ENCODE measurements at regions not wholly inside any gene's neighbourhood (a gene's known extent, or its start where the extent isn't known, plus 50 kb on each side); places are given as distances from the start of the nearest gene placed in this dataset.

DNA sequence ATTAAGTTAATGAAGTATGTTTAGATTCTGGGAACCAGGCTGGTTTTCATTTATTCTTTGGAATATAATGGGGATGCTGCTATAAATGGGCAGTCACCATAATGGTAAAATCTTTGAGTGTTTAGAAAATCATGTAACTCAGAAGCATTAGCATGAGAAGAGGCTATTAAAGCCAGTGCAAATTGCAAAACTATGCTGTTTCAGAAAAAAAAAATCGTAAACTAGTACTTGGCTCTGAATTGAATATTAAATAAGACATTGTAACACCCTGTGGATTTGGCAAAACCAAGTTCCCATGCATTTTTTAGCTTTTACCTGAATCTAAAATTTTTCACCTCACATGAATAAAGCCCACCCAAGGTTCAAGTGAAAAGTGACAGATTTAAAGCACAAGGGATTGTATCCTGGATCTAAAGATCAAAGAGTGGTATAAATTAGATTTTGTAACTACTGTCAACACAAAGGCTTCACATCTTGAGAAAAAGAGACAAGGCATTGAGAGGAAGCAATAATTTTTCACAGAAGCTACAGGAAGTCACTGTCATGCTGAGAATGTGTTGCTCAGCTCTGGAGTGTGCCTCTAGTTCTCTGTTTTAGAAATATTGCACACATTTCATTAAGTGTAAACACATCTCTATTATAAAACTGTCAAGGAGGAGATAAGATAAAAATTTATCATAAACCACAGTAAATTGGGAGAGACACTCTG is 142.2 kb downstream of the ABCA8 start:
- no peak for DNase-seq (ENCODE audit: low read depth)

DNA sequence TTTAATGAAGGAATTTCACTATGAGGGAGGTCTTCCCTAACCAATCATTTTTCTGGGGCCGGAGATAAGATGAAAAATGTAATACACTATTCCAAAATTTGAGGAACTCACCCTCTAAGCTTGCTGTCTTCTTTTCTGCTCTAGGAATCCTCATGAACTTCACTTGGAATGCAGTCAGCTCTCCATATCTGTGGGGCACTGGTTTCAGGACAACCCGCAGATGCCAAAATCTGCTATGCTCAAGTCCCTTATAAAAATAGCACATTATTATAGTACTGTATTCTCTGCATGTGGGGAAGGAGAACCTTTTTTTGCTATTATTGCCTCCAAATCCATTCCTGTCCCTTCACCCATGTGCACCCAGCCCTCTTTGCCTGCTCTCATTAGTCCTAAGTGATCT is 146.0 kb downstream of the ABCA8 start:
- no peak for DNase-seq (ENCODE audit: low read depth)

DNA sequence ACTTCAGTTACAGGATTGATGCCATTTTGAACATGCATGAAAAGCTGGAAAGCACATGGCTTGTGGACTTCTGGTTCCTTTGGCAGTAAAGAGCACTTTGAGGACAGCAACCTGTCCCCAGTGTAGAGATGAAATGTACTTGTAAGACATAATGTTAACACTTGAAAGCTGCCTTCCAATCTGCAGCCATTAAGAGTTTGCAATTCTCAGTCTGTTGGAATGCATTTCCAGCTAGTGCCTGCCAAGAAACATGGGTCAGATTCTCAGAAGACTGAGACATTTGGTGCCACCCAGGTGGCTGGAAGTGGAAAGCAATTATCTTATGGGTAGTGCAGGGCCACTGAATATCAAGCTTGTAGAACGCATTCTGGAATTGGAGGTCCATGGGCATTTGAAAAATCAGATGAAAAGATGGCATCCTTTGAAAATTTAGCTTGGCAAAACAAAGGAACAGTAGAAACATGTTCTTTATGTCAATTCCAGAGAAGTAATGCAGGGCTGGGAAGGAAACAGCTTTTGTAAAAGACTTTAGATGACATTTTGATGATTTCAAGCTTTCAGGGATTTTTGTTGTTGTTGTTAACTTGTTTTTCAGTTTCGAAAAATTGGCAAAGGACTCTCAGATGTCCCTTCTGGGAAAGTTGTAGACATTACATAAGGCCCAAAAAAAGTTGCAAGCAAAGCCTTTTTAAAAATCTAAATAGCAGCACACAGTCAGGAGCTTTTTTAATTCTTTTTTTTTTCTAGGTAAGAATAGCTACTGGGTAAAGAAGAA is 147.0 kb downstream of the ABCA8 start:
- no peak for DNase-seq (ENCODE audit: low read depth)

DNA sequence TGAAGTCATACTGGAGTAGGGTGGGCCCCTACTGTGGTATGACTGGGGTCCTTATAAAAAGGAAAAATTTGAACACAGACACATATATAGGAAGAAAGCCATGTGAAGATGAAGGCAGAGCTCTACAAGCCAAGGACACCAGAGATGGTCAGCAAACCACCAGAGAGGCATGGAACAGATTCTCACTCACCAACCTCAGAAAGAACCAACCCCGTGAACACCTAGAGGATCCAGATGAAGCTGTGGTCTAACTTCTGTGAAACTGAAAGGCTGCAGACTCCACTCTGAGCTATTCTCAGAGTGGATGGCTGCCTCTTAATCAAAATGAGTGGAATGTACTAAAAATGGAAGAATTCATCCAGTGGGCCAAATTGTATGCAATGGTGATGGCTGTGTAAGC is 149.6 kb downstream of the ABCA8 start:
- DNase-seq (ENCODE audit: low read depth), result no peak

DNA sequence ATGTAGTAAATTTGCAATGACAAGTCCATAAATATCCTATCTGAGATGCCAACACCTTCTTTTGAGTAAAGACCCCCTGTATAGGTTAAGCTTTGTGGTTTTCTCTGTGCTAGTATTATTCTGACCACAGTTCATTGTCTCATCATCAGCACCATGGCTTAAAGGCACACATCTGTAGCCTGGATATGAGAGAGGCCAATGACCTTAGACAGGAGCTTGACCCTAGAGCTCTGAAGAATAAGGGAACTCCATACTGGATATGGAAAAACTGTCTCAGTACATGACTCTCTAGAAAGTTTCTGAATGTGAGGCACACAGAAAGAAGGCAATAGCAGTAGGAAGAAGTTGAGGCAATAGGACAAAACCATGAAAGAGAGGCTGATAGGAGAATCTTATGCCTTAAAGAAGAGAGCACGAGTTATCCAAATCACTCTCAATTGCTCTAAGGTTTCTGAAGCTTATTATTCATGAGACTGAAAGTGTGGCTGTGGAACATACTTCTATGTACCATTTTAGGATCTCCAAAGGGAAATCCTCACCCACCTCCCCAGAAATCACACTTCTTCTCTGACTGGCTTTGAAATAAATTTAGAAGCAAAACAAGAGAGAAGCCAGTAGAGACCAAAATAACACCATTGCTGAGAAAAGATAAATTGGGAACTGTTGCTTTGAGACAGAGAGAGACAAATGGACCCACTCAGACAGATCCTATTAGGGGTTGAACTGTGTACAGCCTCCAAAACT is 150.2 kb downstream of the ABCA8 start:
- DNase-seq (ENCODE audit: low read depth), result no peak

DNA sequence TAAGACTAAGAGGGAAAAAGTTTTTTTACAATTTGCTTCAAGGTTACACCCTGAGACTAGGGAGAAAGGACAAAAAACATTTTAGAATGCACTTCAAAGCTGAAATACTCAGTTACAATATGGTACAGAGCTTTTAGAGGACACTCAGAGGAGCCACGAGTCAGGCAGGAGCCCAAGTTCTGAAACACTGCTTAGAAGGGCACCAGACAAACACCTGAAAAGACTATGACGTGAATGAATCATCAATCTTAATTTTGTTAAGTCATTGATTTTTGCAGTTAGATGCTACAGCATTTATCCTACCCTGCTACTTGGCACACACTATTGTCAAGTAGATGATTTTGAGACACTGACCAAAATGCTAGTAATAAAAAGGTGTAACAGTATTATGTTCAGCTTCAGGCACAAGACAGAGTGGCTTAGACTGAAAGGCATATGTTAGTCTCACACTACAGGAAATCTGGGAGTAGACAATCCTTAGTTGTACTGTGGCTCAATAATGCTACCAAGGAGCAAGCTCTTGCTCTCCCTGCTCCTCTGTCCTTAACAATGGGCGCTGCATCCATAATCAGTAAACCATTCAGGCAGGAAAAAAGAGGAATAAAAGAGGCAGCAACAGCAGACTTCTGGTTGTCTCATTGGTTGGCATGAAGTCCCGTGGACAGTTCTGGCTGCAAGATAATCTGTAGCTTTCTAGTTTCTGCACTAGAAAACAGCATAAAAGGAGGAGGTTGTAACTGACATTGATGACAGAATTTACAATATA is 151.8 kb downstream of the ABCA8 start:
- no peak for DNase-seq (ENCODE audit: low read depth)

DNA sequence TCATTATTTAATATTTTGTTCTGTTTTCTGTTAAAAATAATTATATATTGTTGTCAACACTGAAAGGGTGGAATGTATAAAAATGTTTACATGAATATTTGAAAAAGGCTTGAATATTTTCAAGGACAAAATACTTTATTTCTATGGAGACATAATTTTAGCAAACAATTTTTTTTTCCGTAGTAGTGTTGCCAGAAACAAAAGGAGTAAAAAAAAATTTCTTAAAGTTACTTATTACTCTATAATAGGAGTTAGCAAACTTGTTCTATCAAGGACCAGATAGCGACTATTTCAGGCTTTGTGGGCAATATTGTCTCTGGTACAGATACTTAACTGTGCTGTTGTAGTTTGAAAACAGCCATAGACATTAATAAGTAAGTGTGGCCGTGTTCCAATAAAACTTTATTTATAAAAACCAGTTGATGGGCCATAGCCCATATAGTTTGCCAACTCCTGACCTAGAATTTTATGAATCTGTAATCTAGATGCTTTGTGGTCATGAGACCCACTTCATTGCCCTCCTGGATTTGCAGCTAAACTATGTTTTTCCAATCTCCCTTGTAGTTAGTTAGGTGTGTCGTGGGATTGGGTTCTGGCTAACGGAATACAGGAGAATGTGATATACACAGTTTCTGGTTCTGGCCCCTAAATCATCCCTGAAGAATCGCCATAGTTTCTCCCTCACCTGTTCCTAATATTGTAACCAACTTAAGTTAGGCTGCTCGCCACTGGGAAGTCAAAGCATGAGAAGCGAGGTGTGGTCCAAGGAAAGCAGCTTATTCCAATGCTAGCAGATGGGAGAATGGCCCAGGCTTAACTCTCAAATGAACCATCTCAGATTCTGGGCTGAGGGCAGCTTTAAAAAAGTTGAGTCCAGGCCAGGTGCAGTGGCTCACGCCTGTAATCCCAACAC is 153.6 kb downstream of the ABCA8 start:
- DNase-seq (ENCODE audit: low read depth), result no peak

DNA sequence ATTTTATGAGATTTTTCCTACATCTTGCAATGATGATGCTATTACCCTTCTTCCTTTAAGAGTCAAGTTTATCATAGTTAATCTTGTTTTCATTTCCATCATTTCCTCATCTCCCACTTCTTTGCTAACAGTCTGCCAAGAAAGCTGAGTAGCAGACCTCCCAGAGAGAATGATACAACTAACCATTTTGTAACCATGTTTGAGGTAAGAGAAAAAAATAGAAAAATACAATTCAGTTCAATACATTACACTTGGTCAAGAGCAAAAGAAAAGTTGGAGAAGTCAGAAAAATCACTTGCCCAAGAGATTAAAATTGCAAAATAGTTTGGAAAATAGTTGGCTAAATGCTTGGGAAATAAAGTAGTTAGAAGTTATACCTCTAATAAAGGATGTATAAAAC is 154.4 kb downstream of the ABCA8 start:
- no peak for DNase-seq (ENCODE audit: low read depth)

DNA sequence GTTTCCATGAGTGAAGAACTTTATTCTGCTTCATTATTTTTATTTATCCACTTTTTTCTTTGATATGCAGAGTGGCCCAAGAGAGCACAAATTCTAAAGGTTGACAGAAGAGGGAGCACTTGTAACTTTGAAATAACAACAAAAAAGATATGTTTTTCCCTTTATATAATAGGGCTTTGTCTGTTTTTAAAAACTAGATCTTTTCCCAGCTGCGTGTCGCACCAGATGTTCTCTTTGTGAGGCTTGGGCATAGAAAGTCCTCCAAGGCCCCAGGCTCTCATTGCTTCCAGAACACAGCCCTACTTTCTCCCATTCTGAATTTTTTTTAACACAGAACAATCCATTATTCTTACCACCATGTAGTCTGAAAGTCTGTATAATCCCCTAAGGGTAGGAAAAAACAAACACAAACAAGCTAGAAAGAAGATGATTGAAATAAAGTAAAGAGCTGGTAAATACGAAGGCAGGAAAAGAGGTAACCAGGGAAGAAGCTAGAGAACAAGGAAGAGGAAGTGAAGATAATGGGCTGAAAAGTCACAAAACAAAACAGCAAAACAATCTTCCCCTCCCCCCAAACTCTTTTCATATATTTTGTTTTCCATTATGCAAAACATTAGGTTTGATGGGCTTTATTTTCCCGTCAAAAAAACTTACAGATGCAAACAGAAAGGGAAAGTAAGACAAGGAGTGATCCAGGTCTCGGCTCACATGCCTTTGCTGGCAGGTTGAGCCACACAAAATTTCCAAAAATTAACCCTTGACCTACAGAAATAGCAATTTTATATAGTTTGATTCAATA is 160.4 kb downstream of the ABCA8 start:
- DNase-seq (ENCODE audit: low read depth), result peak; percentile 55

DNA sequence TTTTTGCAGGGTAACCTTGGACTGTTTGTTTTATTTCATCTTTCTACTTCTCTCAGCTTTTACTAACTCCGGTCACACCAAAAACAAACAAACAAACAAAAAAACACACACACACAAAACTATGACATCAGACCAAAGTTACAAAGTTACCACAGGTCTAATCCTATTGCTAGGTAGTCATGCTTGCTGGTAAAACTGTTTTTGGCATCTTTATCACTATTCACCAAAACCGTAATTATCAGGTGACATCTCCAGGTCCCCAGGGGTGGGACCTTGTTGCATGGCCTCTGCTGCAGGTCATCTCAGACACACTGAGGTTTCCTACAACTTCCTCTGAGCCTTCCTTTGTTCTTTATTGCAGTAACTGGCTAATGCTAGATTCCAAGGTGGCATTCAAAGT is 162.3 kb downstream of the ABCA8 start:
- no peak for DNase-seq (ENCODE audit: low read depth)

DNA sequence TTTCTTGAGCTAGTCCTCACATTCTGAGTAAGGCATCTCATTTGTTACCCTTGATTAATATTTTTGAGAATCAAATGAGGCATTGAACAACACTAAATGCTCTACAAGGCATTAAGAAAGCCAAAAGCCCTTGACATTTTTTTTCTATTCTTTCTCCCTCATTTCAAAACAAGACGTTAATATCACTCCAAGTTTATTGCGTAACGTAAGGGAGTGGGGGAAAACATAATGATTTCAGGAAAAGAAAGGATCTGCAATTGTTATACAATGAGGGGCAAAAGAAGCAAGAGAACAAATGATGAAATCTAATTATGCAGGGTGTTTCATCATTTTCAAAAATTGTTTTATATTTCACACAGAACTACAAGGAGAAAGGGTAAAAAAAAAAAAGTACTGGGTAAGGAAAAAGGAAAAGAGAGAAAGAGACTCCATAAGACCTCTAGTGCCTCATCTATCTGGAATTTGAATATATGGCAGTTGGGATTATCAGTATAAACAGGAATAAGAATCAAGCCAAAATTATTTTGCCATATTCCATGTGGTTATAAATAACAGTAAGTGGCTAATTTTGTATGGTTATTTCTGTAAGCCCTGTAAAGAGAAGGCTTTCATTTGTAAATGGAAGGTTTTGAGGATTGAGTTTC is 163.0 kb downstream of the ABCA8 start:
- DNase-seq (ENCODE audit: low read depth), result no peak

DNA sequence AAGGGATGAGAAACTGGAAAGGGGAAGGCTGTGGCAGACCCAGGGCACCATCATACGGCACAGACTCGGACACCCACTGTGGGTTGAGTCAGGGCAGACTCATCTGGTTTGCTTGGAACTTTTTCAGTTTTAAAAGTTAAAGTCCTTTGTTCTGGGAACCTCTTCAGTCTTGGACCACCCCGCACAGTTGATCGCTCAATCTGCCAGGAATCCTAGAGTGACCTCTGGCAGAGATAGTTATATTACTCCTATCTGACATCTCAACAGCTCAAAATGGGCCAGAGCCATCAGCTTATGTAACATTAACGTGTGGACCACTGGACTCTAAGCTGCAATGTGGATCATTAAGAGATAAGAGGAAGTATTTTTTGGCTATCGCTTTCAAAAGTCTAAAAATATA is 164.3 kb downstream of the ABCA8 start:
- no peak for DNase-seq (ENCODE audit: low read depth)

DNA sequence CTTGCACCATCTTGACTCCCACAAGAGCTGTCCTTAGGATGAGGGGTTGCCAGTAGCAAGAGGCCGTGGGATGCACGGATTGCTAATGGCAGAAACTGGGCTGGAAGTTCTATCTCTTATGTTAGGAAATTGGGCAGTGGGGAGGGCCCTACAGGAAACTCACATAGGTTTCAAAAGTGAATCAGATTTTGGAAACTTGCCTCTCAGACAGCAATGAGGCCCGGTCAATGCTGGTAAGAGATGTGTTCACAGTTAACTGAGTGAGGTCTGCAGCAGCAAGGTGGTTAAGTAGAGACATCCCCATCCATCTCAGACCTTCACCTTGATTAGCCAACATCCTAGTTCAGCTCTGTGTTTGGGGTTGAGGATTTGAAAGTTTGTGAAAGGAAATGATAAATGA is 164.7 kb downstream of the ABCA8 start:
- no peak for DNase-seq (ENCODE audit: low read depth)

DNA sequence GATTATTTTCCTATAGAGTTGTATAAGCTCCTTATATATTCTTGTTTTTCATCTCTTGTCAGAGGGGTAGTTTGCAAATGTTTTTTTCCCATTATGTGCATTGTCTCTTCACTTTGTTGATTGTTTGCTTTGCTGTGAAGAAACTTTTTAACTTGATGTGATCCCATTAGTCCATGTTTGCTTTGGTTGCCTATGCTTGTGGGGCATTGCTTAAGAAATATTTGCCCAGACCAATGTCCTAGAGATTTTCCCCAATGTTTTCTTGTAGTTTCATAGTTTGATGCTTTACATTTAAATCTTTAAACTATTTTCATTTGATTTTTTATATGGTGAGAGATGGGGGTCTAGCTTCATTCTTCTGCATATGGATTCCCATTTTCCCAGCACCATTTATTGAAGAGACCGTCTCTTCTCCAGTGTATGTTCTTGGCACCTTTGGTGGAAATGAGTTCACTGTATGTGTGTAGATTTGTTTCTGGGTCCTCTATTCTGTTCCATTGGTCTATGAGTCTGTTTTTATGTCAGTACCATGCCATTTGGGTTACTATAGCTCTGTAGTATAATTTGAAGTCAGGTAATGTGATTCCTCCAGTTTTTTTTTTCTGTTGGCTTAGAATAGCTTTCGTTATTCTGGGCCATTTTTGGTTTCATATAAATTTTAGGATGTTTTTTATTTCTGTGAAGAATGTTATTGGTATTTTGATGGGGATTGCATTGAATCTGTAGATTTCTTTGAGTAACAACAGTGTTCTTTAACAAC is 165.8 kb downstream of the ABCA8 start:
- no peak for DNase-seq (ENCODE audit: low read depth)

DNA sequence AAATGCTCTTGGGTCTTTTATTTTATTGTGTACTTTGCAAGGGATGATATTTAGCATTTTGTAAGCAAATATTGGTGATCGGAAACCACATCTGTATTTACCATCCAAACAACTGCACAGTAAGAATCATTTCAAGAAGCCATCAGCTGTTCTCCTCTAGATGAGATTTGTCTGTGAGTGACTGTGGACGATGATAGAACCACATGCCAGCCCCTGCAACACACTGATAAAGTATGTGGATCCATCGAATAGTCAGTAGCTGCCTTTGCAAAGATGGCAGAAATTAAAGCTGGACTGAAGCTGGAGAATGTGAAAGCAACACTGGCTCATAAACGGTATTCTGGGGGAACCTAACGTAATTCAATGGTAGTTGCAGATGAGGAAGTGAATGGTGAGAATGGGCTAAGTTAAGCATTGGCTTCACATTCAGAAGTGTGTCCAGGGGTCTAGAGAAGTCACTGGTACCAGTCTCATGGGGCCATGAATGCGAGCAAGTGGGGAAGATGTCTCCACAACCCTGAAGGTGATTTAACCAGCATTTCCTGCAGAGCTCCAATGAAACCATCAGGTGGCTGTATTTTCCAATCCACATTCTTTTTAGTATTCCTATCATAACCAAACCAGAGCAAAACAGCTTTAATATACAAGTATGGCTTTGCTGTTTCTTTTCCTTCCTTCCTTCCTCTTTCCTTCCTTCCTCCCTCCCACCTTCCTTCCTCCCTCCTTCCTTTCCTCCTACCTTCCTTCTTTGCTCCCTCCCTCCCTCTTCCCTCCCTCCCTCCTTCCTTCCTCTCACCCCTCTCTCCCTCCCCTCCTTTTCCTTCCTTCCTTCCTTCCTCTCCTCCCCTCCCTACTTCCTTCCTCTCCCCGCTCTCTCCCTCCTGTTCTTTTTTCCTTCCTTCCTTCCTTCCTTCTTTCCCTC is 169.4 kb downstream of the ABCA8 start:
- DNase-seq (ENCODE audit: low read depth), result no peak

DNA sequence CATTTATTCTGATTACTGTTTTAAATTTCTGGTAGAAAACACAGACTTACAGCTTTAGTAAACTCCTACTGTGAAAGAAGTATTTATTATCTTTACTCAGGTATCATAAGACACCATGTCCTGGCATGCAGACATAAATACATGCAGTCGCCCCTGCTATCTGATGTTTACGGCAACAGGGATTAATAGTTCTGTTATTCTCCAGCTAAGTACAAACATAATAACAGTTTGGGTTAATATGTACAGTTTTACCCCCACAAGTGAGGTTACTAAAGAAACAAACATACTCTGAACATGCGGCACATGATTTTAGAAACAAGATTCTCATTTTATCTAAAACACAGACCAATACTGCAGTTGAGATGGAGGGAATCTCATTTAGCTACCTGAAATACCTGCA is 170.8 kb downstream of the ABCA8 start:
- DNase-seq (ENCODE audit: low read depth), result no peak

DNA sequence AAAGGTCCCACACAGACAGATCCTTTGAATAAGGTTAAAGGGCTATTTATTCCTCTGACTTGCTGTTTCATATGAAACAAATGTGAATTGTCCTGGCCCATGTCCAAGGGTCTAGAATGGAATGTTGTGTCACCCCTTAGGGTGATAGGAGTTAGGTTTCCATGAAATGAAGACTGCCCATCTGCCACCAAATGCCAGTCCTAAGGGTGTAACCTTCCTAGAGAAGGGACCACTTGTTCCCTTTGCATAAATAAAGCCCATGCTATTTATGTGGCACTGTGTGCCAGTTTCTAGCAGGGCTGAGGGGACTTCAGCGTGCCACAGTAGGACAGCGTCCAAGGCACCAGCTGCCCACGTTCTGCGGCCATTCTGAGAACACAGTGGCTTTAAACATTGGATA is 171.3 kb downstream of the ABCA8 start:
- peak; percentile 24 for DNase-seq (ENCODE audit: low read depth)

DNA sequence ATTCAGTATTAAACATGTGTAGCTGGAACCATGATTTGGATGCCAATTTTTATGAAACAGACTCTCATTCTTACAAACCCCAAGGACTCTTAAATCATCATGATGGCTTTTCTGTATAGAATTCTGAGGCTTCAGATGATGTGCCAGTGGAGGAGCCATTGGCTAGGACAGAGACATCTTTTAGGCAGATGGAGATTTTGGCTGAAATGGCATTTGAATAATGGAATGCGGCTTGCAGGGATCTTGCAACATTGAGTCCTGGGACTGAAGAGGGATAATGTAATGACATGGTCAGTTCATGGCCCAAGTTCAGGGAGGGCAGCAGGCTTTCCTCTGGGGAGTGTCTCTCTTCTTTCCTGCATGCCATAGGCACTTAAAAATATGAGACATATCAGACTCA is 172.4 kb downstream of the ABCA8 start:
- DNase-seq (ENCODE audit: low read depth), result no peak
